GM12878 (cell line): ENCODE measurements at regions not wholly inside any gene's neighbourhood (a gene's known extent, or its start where the extent isn't known, plus 50 kb on each side); places are given as distances from the start of the nearest gene placed in this dataset.

ENCODE experiments used
- ATAC-seq: fragments of 200-7000 bp; cut with Tn5 transposase; 3 replicates; pipeline ENCODE4 v1.9.1; 2020; ENCODE audit warnings: mild to moderate bottlenecking, moderate library complexity
- BruUV-seq: library from RNA; stranded (reverse); fragments of 400-500 nt; replicated peaks from 2 replicates; lab custom pipeline; 2021; lab: Mats Ljungman, UMichigan
- CTCF ChIA-PET: fragments of 300-600 bp; sonication (Branson Sonifier 250); formaldehyde crosslinking; extraction: SDS; loops from one replicate; lab custom pipeline; 2021; ENCODE audit warnings: inconsistent platforms; lab: Yijun Ruan, JAX
- POLR2A ChIA-PET: fragments of 350-600 bp; formaldehyde crosslinking; extraction: SDS; loops from one replicate; lab custom pipeline; 2021; ENCODE audit warnings: inconsistent platforms; lab: Charles Lee
- RAD21 ChIA-PET: fragments of 300-600 bp; sonication (Branson Sonifier 250); formaldehyde crosslinking; loops from one replicate; lab custom pipeline; 2023; ENCODE audit warnings: antibody characterized with exemption; ENCODE audit not compliant: unreplicated experiment; lab: Charles Lee
- SMC1A ChIA-PET: fragments of 300-600 bp; sonication (Branson Sonifier 250); formaldehyde crosslinking; loops from one replicate; lab custom pipeline; 2023; ENCODE audit not compliant: unreplicated experiment, uncharacterized antibody; lab: Charles Lee
- DNase-seq: peaks from one replicate; pipeline ENCODE4 v3.0.0-alpha.2; 2011; ENCODE audit warnings: low read depth, low spot score
- FAIRE-seq: peaks from 3 replicates; lab custom pipeline; 2011; peaks lifted over from hg19 to GRCh38; lab: Jason Lieb, UNC
- H2AFZ ChIP-seq: 2 replicates; pipeline ENCODE4 v1.6.0; 2011; ENCODE audit warnings: low read depth, low read length, control low read depth; ENCODE audit not compliant: control insufficient read depth
- H3K27ac ChIP-seq: 2 replicates; pipeline ENCODE4 v1.5.1; 2011; ENCODE audit warnings: control low read depth; ENCODE audit not compliant: control insufficient read depth, insufficient read depth
- H3K27me3 ChIP-seq, 2 experiments: replicated peaks in 1 of 2; 2 replicates each; pipeline versions ENCODE4 v1.6.0 to v1.6.1; 2011; ENCODE audit warnings: low read length in 1 of 2; ENCODE audit not compliant: control insufficient read depth in 2 of 2, insufficient read depth in 2 of 2
- H3K36me3 ChIP-seq, 2 experiments: 2 replicates each; pipeline ENCODE4 v1.5.1; 2011; ENCODE audit warnings: low read length in 1 of 2; ENCODE audit not compliant: control insufficient read depth in 2 of 2, insufficient read depth in 2 of 2
- H3K4me1 ChIP-seq: 2 replicates; pipeline ENCODE4 v1.6.1; 2011; ENCODE audit warnings: mild to moderate bottlenecking, low read length, moderate library complexity, mixed read lengths; ENCODE audit not compliant: control insufficient read depth, insufficient read depth
- H3K4me2 ChIP-seq: 2 replicates; pipeline ENCODE4 v1.6.0; 2011; ENCODE audit warnings: control low read depth; ENCODE audit not compliant: control insufficient read depth, insufficient read depth
- H3K4me3 ChIP-seq: fragments of 200-600 bp; sonication (generic); 2 replicates; pipeline ENCODE4 v1.5.1; 2016
- H3K79me2 ChIP-seq: 2 replicates; pipeline ENCODE4 v1.6.0; 2011; ENCODE audit warnings: low read length; ENCODE audit not compliant: control insufficient read depth, insufficient read depth
- H3K9ac ChIP-seq: 2 replicates; pipeline ENCODE4 v1.8.0; 2011; ENCODE audit warnings: low read length, control low read depth, mixed read lengths; ENCODE audit not compliant: control insufficient read depth, insufficient read depth
- H3K9me3 ChIP-seq: replicated peaks from 3 replicates; pipeline ENCODE4 v1.5.1; 2011; ENCODE audit warnings: mild to moderate bottlenecking, low read length; ENCODE audit not compliant: control insufficient read depth, insufficient read depth
- H4K20me1 ChIP-seq: 2 replicates; pipeline ENCODE4 v1.6.0; 2011; ENCODE audit not compliant: control insufficient read depth, insufficient read depth
- ATF7 ChIP-seq: fragments of 450-650 bp; IDR thresholded peaks from 2 replicates; pipeline ENCODE4 v1.6.1; 2016; ENCODE audit warnings: low read depth, mild to moderate bottlenecking
- CBFB ChIP-seq: IDR thresholded peaks from 2 replicates; pipeline ENCODE4 v1.6.1; 2016; ENCODE audit warnings: antibody characterized with exemption, low read depth
- CREB1 ChIP-seq: IDR thresholded peaks from 2 replicates; pipeline ENCODE4 v1.6.1; 2012; ENCODE audit warnings: low read depth, mild to moderate bottlenecking, inconsistent platforms
- GATAD2B ChIP-seq: fragments of 450-650 bp; conservative IDR thresholded peaks from 2 replicates; pipeline ENCODE4 v1.6.1; 2017; ENCODE audit warnings: low read depth, mild to moderate bottlenecking, moderate library complexity
- IKZF1 ChIP-seq: fragments of 450-650 bp; conservative IDR thresholded peaks from 2 replicates; pipeline ENCODE4 v1.6.1; 2017; ENCODE audit warnings: antibody characterized with exemption, mild to moderate bottlenecking
- MEF2B ChIP-seq: fragments of 450-650 bp; IDR thresholded peaks from 2 replicates; pipeline ENCODE4 v1.6.1; 2018; ENCODE audit warnings: mild to moderate bottlenecking, moderate library complexity; ENCODE audit not compliant: partially characterized antibody, poor library complexity, severe bottlenecking
- RBBP5 ChIP-seq: fragments of 200-600 bp; sonication (generic); conservative IDR thresholded peaks from 2 replicates; pipeline ENCODE4 v1.6.1; 2016
- RUNX3 ChIP-seq: IDR thresholded peaks from 2 replicates; pipeline ENCODE4 v1.6.1; 2012; ENCODE audit warnings: low read length, inconsistent platforms
- SMAD1 ChIP-seq: fragments of 450-650 bp; IDR thresholded peaks from 2 replicates; pipeline ENCODE4 v1.6.1; 2018; ENCODE audit warnings: mild to moderate bottlenecking, low read depth; ENCODE audit not compliant: partially characterized antibody
- SMC3 ChIP-seq: IDR thresholded peaks from 2 replicates; pipeline ENCODE4 v1.6.1; 2011; ENCODE audit warnings: low read length, improper control_type of control experiment, borderline replicate concordance
- ZNF24 ChIP-seq: fragments of 450-650 bp; IDR thresholded peaks from 2 replicates; pipeline ENCODE4 v1.6.1; 2017; ENCODE audit warnings: antibody characterized with exemption, mild to moderate bottlenecking
- WGBS: methylation state at CpG from one replicate; pipeline ENCODE4 v1.1.6; 2016; ENCODE audit warnings: low lambda C conversion rate; ENCODE audit not compliant: insufficient replicate concordance, insufficient coverage; ENCODE audit errors: missing lambda C conversion rate; 5-methylcytosine and 5-hydroxymethylcytosine counted together
- in situ Hi-C: fragments of 300-500 bp; cut with MboI; formaldehyde crosslinking; loops from 9 replicates; pipeline ENCODE4 v1.14.3; 2018; ENCODE audit warnings: mixed read lengths
- intact Hi-C: fragments of 100-400 bp; cut with micrococcal nuclease; formaldehyde crosslinking; loops from one replicate; pipeline ENCODE4 v1.14.2; 2022; ENCODE audit not compliant: unreplicated experiment
- TF ChIP-seq, protein P1 (sequence below): fragments of 450-650 bp; IDR thresholded peaks from 2 replicates; pipeline ENCODE4 v1.6.1; 2017; ENCODE audit warnings: mild to moderate bottlenecking, low read depth, inconsistent platforms; ENCODE audit not compliant: poor library complexity, severe bottlenecking
- TF ChIP-seq, protein P2 (sequence below): IDR thresholded peaks from 2 replicates; pipeline ENCODE4 v1.6.1; 2011; ENCODE audit warnings: mild to moderate bottlenecking, low read depth, low read length, moderate library complexity; ENCODE audit not compliant: insufficient replicate concordance
- TF ChIP-seq, protein P3 (sequence below): fragments of 450-650 bp; IDR thresholded peaks from 2 replicates; pipeline ENCODE4 v1.6.1; 2017; ENCODE audit warnings: mild to moderate bottlenecking, moderate library complexity
- TF ChIP-seq, protein P4 (sequence below): IDR thresholded peaks from 2 replicates; pipeline ENCODE4 v1.6.1; 2012; ENCODE audit warnings: low read length, inconsistent platforms

GRCh38 chr10:44035474-44036197, 349.3 kb downstream of the CXCL12 start:
- ChIA-PET RAD21 (interaction anchor here (0.7 to 3.9 kb wide), 15 partner anchors 11 to 351 kb away, joined by 3 to 61 read pairs (median 4); no protein-coding TSS in a partner anchor), SMC1A (interaction anchor here (0.9 to 3.5 kb wide), 18 partner anchors 10 to 350 kb away, joined by 3 to 40 read pairs (median 5); no protein-coding TSS in a partner anchor), CTCF (interaction anchor here (0.8 to 2.4 kb wide), 9 partner anchors 10 to 351 kb away, joined by 3 to 8 read pairs (median 4); no protein-coding TSS in a partner anchor), POLR2A (interaction anchor here (0.9 to 1.5 kb wide), 3 partner anchors 14 to 25 kb away, joined by 4 to 7 read pairs (median 4); no protein-coding TSS in a partner anchor)
- ATAC-seq (peak; percentile 68), DNase-seq (peak; percentile 57), FAIRE-seq (no peak)
- Histone ChIP-seq H3K4me2 (peak overlapping the region; percentile 11; the same call in 1 of the 2 replicates), H3K79me2 (no peaks in the 10 kb centered on the region), H4K20me1 (no peaks in the 10 kb centered on the region), H3K4me3 (no peak overlapping the region), H3K9me3 (no peaks in the 10 kb centered on the region), H3K27ac (no peak overlapping the region), H3K9ac (no peak overlapping the region), H3K27me3 (no peaks in the 10 kb centered on the region), H3K4me1 (0 out of 2 replicates have a peak, but pooled peaks cover 3% of the 10 kb centered on the region), H2AFZ (peak overlapping the region; percentile 61), H3K36me3 (no peaks in the 10 kb centered on the region)
- intact Hi-C loops: no loop called here
- in situ Hi-C loops: no loop called here
- 24% methylated on average over 8 of the region's 8 CpGs for WGBS
- no TSS peak for BruUV-seq
- TF ChIP-seq GATAD2B (peak; percentile 47; the same call in 1 of the 2 replicates), CBFB (no peak), RBBP5 (no peak), IKZF1 (peak; percentile 33; the same call in 1 of the 2 replicates), RUNX3 (peak; percentile 69), MEF2B (peak; percentile 82), SMC3 (no peak), CREB1 (peak; percentile 91), ATF7 (peak; percentile 68), ZNF24 (no peak), SMAD1 (peak; percentile 37)
- TF ChIP-seq, protein P1, sequence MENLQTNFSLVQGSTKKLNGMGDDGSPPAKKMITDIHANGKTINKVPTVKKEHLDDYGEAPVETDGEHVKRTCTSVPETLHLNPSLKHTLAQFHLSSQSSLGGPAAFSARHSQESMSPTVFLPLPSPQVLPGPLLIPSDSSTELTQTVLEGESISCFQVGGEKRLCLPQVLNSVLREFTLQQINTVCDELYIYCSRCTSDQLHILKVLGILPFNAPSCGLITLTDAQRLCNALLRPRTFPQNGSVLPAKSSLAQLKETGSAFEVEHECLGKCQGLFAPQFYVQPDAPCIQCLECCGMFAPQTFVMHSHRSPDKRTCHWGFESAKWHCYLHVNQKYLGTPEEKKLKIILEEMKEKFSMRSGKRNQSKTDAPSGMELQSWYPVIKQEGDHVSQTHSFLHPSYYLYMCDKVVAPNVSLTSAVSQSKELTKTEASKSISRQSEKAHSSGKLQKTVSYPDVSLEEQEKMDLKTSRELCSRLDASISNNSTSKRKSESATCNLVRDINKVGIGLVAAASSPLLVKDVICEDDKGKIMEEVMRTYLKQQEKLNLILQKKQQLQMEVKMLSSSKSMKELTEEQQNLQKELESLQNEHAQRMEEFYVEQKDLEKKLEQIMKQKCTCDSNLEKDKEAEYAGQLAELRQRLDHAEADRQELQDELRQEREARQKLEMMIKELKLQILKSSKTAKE: peak; percentile 53
- TF ChIP-seq, protein P2, sequence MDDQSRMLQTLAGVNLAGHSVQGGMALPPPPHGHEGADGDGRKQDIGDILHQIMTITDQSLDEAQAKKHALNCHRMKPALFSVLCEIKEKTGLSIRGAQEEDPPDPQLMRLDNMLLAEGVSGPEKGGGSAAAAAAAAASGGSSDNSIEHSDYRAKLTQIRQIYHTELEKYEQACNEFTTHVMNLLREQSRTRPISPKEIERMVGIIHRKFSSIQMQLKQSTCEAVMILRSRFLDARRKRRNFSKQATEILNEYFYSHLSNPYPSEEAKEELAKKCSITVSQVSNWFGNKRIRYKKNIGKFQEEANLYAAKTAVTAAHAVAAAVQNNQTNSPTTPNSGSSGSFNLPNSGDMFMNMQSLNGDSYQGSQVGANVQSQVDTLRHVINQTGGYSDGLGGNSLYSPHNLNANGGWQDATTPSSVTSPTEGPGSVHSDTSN: no peak
- TF ChIP-seq, protein P3, sequence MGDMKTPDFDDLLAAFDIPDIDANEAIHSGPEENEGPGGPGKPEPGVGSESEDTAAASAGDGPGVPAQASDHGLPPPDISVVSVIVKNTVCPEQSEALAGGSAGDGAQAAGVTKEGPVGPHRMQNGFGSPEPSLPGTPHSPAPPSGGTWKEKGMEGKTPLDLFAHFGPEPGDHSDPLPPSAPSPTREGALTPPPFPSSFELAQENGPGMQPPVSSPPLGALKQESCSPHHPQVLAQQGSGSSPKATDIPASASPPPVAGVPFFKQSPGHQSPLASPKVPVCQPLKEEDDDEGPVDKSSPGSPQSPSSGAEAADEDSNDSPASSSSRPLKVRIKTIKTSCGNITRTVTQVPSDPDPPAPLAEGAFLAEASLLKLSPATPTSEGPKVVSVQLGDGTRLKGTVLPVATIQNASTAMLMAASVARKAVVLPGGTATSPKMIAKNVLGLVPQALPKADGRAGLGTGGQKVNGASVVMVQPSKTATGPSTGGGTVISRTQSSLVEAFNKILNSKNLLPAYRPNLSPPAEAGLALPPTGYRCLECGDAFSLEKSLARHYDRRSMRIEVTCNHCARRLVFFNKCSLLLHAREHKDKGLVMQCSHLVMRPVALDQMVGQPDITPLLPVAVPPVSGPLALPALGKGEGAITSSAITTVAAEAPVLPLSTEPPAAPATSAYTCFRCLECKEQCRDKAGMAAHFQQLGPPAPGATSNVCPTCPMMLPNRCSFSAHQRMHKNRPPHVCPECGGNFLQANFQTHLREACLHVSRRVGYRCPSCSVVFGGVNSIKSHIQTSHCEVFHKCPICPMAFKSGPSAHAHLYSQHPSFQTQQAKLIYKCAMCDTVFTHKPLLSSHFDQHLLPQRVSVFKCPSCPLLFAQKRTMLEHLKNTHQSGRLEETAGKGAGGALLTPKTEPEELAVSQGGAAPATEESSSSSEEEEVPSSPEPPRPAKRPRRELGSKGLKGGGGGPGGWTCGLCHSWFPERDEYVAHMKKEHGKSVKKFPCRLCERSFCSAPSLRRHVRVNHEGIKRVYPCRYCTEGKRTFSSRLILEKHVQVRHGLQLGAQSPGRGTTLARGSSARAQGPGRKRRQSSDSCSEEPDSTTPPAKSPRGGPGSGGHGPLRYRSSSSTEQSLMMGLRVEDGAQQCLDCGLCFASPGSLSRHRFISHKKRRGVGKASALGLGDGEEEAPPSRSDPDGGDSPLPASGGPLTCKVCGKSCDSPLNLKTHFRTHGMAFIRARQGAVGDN: peak; percentile 37
- TF ChIP-seq, protein P4, sequence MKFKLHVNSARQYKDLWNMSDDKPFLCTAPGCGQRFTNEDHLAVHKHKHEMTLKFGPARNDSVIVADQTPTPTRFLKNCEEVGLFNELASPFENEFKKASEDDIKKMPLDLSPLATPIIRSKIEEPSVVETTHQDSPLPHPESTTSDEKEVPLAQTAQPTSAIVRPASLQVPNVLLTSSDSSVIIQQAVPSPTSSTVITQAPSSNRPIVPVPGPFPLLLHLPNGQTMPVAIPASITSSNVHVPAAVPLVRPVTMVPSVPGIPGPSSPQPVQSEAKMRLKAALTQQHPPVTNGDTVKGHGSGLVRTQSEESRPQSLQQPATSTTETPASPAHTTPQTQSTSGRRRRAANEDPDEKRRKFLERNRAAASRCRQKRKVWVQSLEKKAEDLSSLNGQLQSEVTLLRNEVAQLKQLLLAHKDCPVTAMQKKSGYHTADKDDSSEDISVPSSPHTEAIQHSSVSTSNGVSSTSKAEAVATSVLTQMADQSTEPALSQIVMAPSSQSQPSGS: peak; percentile 70
